Osteocyte (in vitro differentiated cells): ENCODE measurements at regions not wholly inside any gene's neighbourhood (a gene's known extent, or its start where the extent isn't known, plus 50 kb on each side); places are given as distances from the start of the nearest gene placed in this dataset.

Source experiments
- DNase-seq: peaks from one replicate; pipeline ENCODE4 v3.0.0; 2021; ENCODE audit warnings: mixed read lengths; ENCODE audit not compliant: unreplicated experiment; ENCODE audit errors: extremely low spot score
- H3K27ac Mint-ChIP-seq: one replicate; pipeline ENCODE4 v1.8.0; 2021; ENCODE audit warnings: mild to moderate bottlenecking, mixed read lengths; ENCODE audit not compliant: unreplicated experiment
- H3K27me3 Mint-ChIP-seq: one replicate; pipeline ENCODE4 v1.8.0; 2021; ENCODE audit warnings: mixed read lengths; ENCODE audit not compliant: unreplicated experiment
- H3K36me3 Mint-ChIP-seq: one replicate; pipeline ENCODE4 v1.8.0; 2021; ENCODE audit warnings: mixed read lengths; ENCODE audit not compliant: unreplicated experiment
- H3K4me1 Mint-ChIP-seq: one replicate; pipeline ENCODE4 v1.8.0; 2021; ENCODE audit warnings: mixed read lengths; ENCODE audit not compliant: unreplicated experiment
- H3K4me3 Mint-ChIP-seq: one replicate; pipeline ENCODE4 v1.8.0; 2021; ENCODE audit warnings: mild to moderate bottlenecking, moderate library complexity, mixed read lengths; ENCODE audit not compliant: unreplicated experiment
- H3K9me3 Mint-ChIP-seq: one replicate; pipeline ENCODE4 v1.8.0; 2021; ENCODE audit warnings: mixed read lengths; ENCODE audit not compliant: unreplicated experiment
- CTCF ChIP-seq: fragments of 200-600 bp; sonication (generic); IDR thresholded peaks from 2 replicates; pipeline ENCODE4 v1.5.0; 2021; ENCODE audit warnings: antibody characterized with exemption, mild to moderate bottlenecking, moderate library complexity

- no peak overlapping the region for H3K27ac Mint-ChIP-seq
- TF ChIP-seq CTCF, result no peak
- no peak for DNase-seq
- no peak overlapping the region for H3K4me3 Mint-ChIP-seq
- no peaks in the 10 kb centered on the region for H3K9me3 Mint-ChIP-seq
- no peaks in the 10 kb centered on the region for H3K4me1 Mint-ChIP-seq
- H3K27me3 Mint-ChIP-seq, result peaks cover 10% of the 10 kb centered on the region
- no peaks in the 10 kb centered on the region for H3K36me3 Mint-ChIP-seq
Observed at GRCh38 chr7:26600411-26600810, 264.0 kb downstream of the SKAP2 start.

GRCh38 chr7:26603631-26604030 is 260.8 kb downstream of the SKAP2 start:
- Mint-ChIP-seq H3K9me3 (no peaks in the 10 kb centered on the region), H3K27me3 (peaks cover 7% of the 10 kb centered on the region), H3K36me3 (no peaks in the 10 kb centered on the region), H3K4me3 (no peak overlapping the region), H3K27ac (no peak overlapping the region), H3K4me1 (no peaks in the 10 kb centered on the region)
- TF ChIP-seq CTCF, result no peak
- DNase-seq, result peak; percentile 27

GRCh38 chr7:26608402-26608801 is 256.0 kb downstream of the SKAP2 start:
- no peak overlapping the region for H3K27ac Mint-ChIP-seq

GRCh38 chr7:26609082-26609481 is 255.3 kb downstream of the SKAP2 start:
- Mint-ChIP-seq H3K4me3 (no peak overlapping the region), H3K4me1 (no peaks in the 10 kb centered on the region), H3K36me3 (no peaks in the 10 kb centered on the region), H3K9me3 (no peaks in the 10 kb centered on the region), H3K27ac (no peak overlapping the region), H3K27me3 (peaks cover 5% of the 10 kb centered on the region)
- no peak for DNase-seq
- TF ChIP-seq CTCF, result no peak

More at GRCh38 chr7:26608402-26608801, 256.0 kb downstream of the SKAP2 start:
- no peaks in the 10 kb centered on the region for H3K36me3 Mint-ChIP-seq
- DNase-seq, result no peak
- H3K4me1 Mint-ChIP-seq, result no peaks in the 10 kb centered on the region
- no peak overlapping the region for H3K4me3 Mint-ChIP-seq
- no peak for TF ChIP-seq CTCF
- H3K9me3 Mint-ChIP-seq, result no peaks in the 10 kb centered on the region
- peaks cover 5% of the 10 kb centered on the region for H3K27me3 Mint-ChIP-seq

GRCh38 chr7:26609532-26609931 is 254.9 kb downstream of the SKAP2 start:
- Mint-ChIP-seq H3K27ac (no peak overlapping the region), H3K36me3 (no peaks in the 10 kb centered on the region), H3K4me1 (no peaks in the 10 kb centered on the region), H3K9me3 (no peaks in the 10 kb centered on the region), H3K27me3 (peaks cover 5% of the 10 kb centered on the region), H3K4me3 (no peak overlapping the region)
- DNase-seq, result no peak
- no peak for TF ChIP-seq CTCF
